GM12878 (cell line): ENCODE measurements at regions not wholly inside any gene's neighbourhood (a gene's known extent, or its start where the extent isn't known, plus 50 kb on each side); places are given as distances from the start of the nearest gene placed in this dataset.

Experiments
- ATAC-seq: fragments of 200-7000 bp; cut with Tn5 transposase; 3 replicates; pipeline ENCODE4 v1.9.1; 2020; ENCODE audit warnings: mild to moderate bottlenecking, moderate library complexity
- BruUV-seq: library from RNA; stranded (reverse); fragments of 400-500 nt; replicated peaks from 2 replicates; lab custom pipeline; 2021; lab: Mats Ljungman, UMichigan
- CTCF ChIA-PET: fragments of 300-600 bp; sonication (Branson Sonifier 250); formaldehyde crosslinking; extraction: SDS; loops from one replicate; lab custom pipeline; 2021; ENCODE audit warnings: inconsistent platforms; lab: Yijun Ruan, JAX
- POLR2A ChIA-PET: fragments of 350-600 bp; formaldehyde crosslinking; extraction: SDS; loops from one replicate; lab custom pipeline; 2021; ENCODE audit warnings: inconsistent platforms; lab: Charles Lee
- RAD21 ChIA-PET: fragments of 300-600 bp; sonication (Branson Sonifier 250); formaldehyde crosslinking; loops from one replicate; lab custom pipeline; 2023; ENCODE audit warnings: antibody characterized with exemption; ENCODE audit not compliant: unreplicated experiment; lab: Charles Lee
- SMC1A ChIA-PET: fragments of 300-600 bp; sonication (Branson Sonifier 250); formaldehyde crosslinking; loops from one replicate; lab custom pipeline; 2023; ENCODE audit not compliant: unreplicated experiment, uncharacterized antibody; lab: Charles Lee
- DNase-seq: peaks from one replicate; pipeline ENCODE4 v3.0.0-alpha.2; 2011; ENCODE audit warnings: low read depth, low spot score
- FAIRE-seq: peaks from 3 replicates; lab custom pipeline; 2011; peaks lifted over from hg19 to GRCh38; lab: Jason Lieb, UNC
- H2AFZ ChIP-seq: 2 replicates; pipeline ENCODE4 v1.6.0; 2011; ENCODE audit warnings: low read depth, low read length, control low read depth; ENCODE audit not compliant: control insufficient read depth
- H3K27ac ChIP-seq: 2 replicates; pipeline ENCODE4 v1.5.1; 2011; ENCODE audit warnings: control low read depth; ENCODE audit not compliant: control insufficient read depth, insufficient read depth
- H3K27me3 ChIP-seq, 2 experiments: replicated peaks in 1 of 2; 2 replicates each; pipeline versions ENCODE4 v1.6.0 to v1.6.1; 2011; ENCODE audit warnings: low read length in 1 of 2; ENCODE audit not compliant: control insufficient read depth in 2 of 2, insufficient read depth in 2 of 2
- H3K36me3 ChIP-seq, 2 experiments: 2 replicates each; pipeline ENCODE4 v1.5.1; 2011; ENCODE audit warnings: low read length in 1 of 2; ENCODE audit not compliant: control insufficient read depth in 2 of 2, insufficient read depth in 2 of 2
- H3K4me1 ChIP-seq: 2 replicates; pipeline ENCODE4 v1.6.1; 2011; ENCODE audit warnings: mild to moderate bottlenecking, low read length, moderate library complexity, mixed read lengths; ENCODE audit not compliant: control insufficient read depth, insufficient read depth
- H3K4me2 ChIP-seq: 2 replicates; pipeline ENCODE4 v1.6.0; 2011; ENCODE audit warnings: control low read depth; ENCODE audit not compliant: control insufficient read depth, insufficient read depth
- H3K4me3 ChIP-seq: fragments of 200-600 bp; sonication (generic); 2 replicates; pipeline ENCODE4 v1.5.1; 2016
- H3K79me2 ChIP-seq: 2 replicates; pipeline ENCODE4 v1.6.0; 2011; ENCODE audit warnings: low read length; ENCODE audit not compliant: control insufficient read depth, insufficient read depth
- H3K9ac ChIP-seq: 2 replicates; pipeline ENCODE4 v1.8.0; 2011; ENCODE audit warnings: low read length, control low read depth, mixed read lengths; ENCODE audit not compliant: control insufficient read depth, insufficient read depth
- H3K9me3 ChIP-seq: replicated peaks from 3 replicates; pipeline ENCODE4 v1.5.1; 2011; ENCODE audit warnings: mild to moderate bottlenecking, low read length; ENCODE audit not compliant: control insufficient read depth, insufficient read depth
- H4K20me1 ChIP-seq: 2 replicates; pipeline ENCODE4 v1.6.0; 2011; ENCODE audit not compliant: control insufficient read depth, insufficient read depth
- BACH1 ChIP-seq: fragments of 450-650 bp; IDR thresholded peaks from 2 replicates; pipeline ENCODE4 v1.6.1; 2017; ENCODE audit warnings: mild to moderate bottlenecking, borderline replicate concordance
- CEBPB ChIP-seq, 2 experiments: fragments of 150-350 bp in 1 of 2; IDR thresholded peaks; 2 replicates each; pipeline ENCODE4 v1.6.1; 2012 to 2014; ENCODE audit warnings: low read depth in 2 of 2, low read length in 2 of 2, borderline replicate concordance in 1 of 2, inconsistent platforms in 1 of 2
- CHD2 ChIP-seq: IDR thresholded peaks from 2 replicates; pipeline ENCODE4 v1.6.1; 2011; ENCODE audit warnings: low read depth, low read length, improper control_type of control experiment, borderline replicate concordance
- DPF2 ChIP-seq: fragments of 450-650 bp; IDR thresholded peaks from 2 replicates; pipeline ENCODE4 v1.6.1; 2017; ENCODE audit warnings: mild to moderate bottlenecking
- HDAC2 ChIP-seq: fragments of 200-600 bp; sonication (generic); IDR thresholded peaks from 2 replicates; pipeline ENCODE4 v1.6.1; 2017
- IRF4 ChIP-seq: IDR thresholded peaks from 2 replicates; pipeline ENCODE4 v1.6.1; 2011; ENCODE audit warnings: low read depth, low read length
- KAT2A ChIP-seq: conservative IDR thresholded peaks from 2 replicates; pipeline ENCODE4 v1.6.1; 2011; ENCODE audit warnings: low read depth, low read length; ENCODE audit not compliant: control insufficient read depth
- KLF5 ChIP-seq: fragments of 450-650 bp; IDR thresholded peaks from 2 replicates; pipeline ENCODE4 v1.6.1; 2014; ENCODE audit warnings: mild to moderate bottlenecking; ENCODE audit not compliant: partially characterized antibody
- PBX3 ChIP-seq: IDR thresholded peaks from 2 replicates; pipeline ENCODE4 v1.6.1; 2011; ENCODE audit warnings: mild to moderate bottlenecking, low read depth, low read length, moderate library complexity; ENCODE audit not compliant: insufficient replicate concordance
- RAD21 ChIP-seq: IDR thresholded peaks from 2 replicates; pipeline ENCODE4 v1.6.1; 2011; ENCODE audit warnings: mild to moderate bottlenecking, low read depth, low read length, moderate library complexity; ENCODE audit not compliant: insufficient read depth
- RCOR1 ChIP-seq: conservative IDR thresholded peaks from 2 replicates; pipeline ENCODE4 v1.6.1; 2012; ENCODE audit warnings: low read depth, low read length, improper control_type of control experiment
- SMAD5 ChIP-seq: IDR thresholded peaks from 2 replicates; pipeline ENCODE4 v1.6.1; 2016; ENCODE audit warnings: antibody characterized with exemption, low read depth
- SP1 ChIP-seq: IDR thresholded peaks from one replicate; pipeline ENCODE4 v1.6.1; 2011; ENCODE audit warnings: low read depth, low read length
- WGBS: methylation state at CpG from one replicate; pipeline ENCODE4 v1.1.6; 2016; ENCODE audit warnings: low lambda C conversion rate; ENCODE audit not compliant: insufficient replicate concordance, insufficient coverage; ENCODE audit errors: missing lambda C conversion rate; 5-methylcytosine and 5-hydroxymethylcytosine counted together
- in situ Hi-C: fragments of 300-500 bp; cut with MboI; formaldehyde crosslinking; loops from 9 replicates; pipeline ENCODE4 v1.14.3; 2018; ENCODE audit warnings: mixed read lengths
- intact Hi-C: fragments of 100-400 bp; cut with micrococcal nuclease; formaldehyde crosslinking; loops from one replicate; pipeline ENCODE4 v1.14.2; 2022; ENCODE audit not compliant: unreplicated experiment

- H4K20me1 ChIP-seq, result no peaks in the 10 kb centered on the region
- H3K27ac ChIP-seq, result no peak overlapping the region
- no peak overlapping the region for H3K4me2 ChIP-seq
- no peaks in the 10 kb centered on the region for H3K9me3 ChIP-seq
- BruUV-seq, result no TSS peak
- no peak overlapping the region for H2AFZ ChIP-seq
- TF ChIP-seq SP1 (no peak), CEBPB (IDR thresholded peaks at IDR 0.05; ENCODE audit: borderline replicate concordance in 1 of 2, low read depth in 2 of 2, low read length in 2 of 2) (no peak), RCOR1 (no peak)
- intact Hi-C loops, result loop anchor here (5.0 kb wide), 1 partner anchor 361 kb away; no protein-coding TSS in a partner anchor
- no peaks in the 10 kb centered on the region for H3K4me1 ChIP-seq
- no peak overlapping the region for H3K9ac ChIP-seq
- no peaks in the 10 kb centered on the region for H3K36me3 ChIP-seq
- SMC1A ChIA-PET, result no interaction called here
- RAD21 ChIA-PET, result no interaction called here
- ATAC-seq (no peak), DNase-seq (no peak), FAIRE-seq (no peak)
- POLR2A ChIA-PET, result no interaction called here
- CTCF ChIA-PET, result no interaction called here
- WGBS, result 65% methylated on average over 22 of the region's 26 CpGs
- H3K79me2 ChIP-seq, result no peaks in the 10 kb centered on the region
- H3K4me3 ChIP-seq, result no peak overlapping the region
- no peaks in the 10 kb centered on the region for H3K27me3 ChIP-seq
- in situ Hi-C loops, result no loop called here
These were observed 226.9 kb downstream of the TTLL2 start for GRCh38 chr6:167551628-167552257.

GRCh38 chr6:167552258-167552630 lies 227.4 kb downstream of the TTLL2 start:
- Histone ChIP-seq H3K4me2 (no peak overlapping the region), H2AFZ (no peak overlapping the region), H4K20me1 (no peaks in the 10 kb centered on the region), H3K27me3 (no peaks in the 10 kb centered on the region), H3K9ac (no peak overlapping the region), H3K4me3 (no peak overlapping the region), H3K36me3 (no peaks in the 10 kb centered on the region), H3K79me2 (no peaks in the 10 kb centered on the region), H3K4me1 (no peaks in the 10 kb centered on the region), H3K9me3 (no peaks in the 10 kb centered on the region), H3K27ac (no peak overlapping the region)
- DNase-seq (no peak), FAIRE-seq (no peak), ATAC-seq (no peak)
- intact Hi-C loops (loop anchor here (5.0 kb wide), 1 partner anchor 360 kb away; no protein-coding TSS in a partner anchor), in situ Hi-C loops (no loop called here)
- TF ChIP-seq IRF4, result no peak
- TF ChIP-seq KLF5, result no peak
- no peak for TF ChIP-seq PBX3
- no peak for TF ChIP-seq KAT2A
- no peak for TF ChIP-seq DPF2
- no peak for TF ChIP-seq HDAC2
- TF ChIP-seq CHD2, result no peak
- no peak for TF ChIP-seq RAD21
- TF ChIP-seq BACH1, result no peak
- no peak for TF ChIP-seq SMAD5
- no TSS peak for BruUV-seq
- RAD21 ChIA-PET, result no interaction called here
- POLR2A ChIA-PET, result no interaction called here
- SMC1A ChIA-PET, result no interaction called here
- CTCF ChIA-PET, result no interaction called here
- WGBS, result 44% methylated on average over 15 of the region's 15 CpGs
